ENCODE measurements at regions not wholly inside any gene's neighbourhood (a gene's known extent, or its start where the extent isn't known, plus 50 kb on each side); places are given as distances from the start of the nearest gene placed in this dataset.

DNA sequence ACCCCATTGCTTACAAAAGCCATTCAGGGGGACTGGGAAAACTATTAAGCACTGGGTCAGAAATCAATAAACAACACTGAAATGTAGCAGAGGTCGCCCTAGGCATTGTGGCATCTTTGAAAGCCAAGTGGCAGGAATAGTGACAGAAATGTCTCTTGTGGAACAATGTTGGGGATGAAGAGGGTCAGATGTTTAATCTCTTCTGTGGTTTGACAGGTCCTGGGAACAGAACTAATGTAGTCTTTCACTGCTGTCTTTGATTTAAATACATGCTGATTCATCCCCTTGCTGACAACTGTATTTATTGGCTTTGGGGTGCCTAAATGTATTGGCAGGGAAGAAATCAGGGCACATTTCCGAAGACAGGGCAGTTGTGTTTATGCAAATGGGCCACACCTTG is 194.8 kb downstream of the ATG4C start:
- Histone ChIP-seq H3K9me3 (peaks cover 0 to 2% (median 0%) of the 10 kb centered on the region in 11 donors), H3K4me1 (peaks cover 0 to 8% (median 0%) of the 10 kb centered on the region in 9 donors), H3K4me3 (no peak overlapping the region), H3K27me3 (no peaks in the 10 kb centered on the region), H3K36me3 (no peaks in the 10 kb centered on the region), H3K27ac (no peak overlapping the region)
- DNase-seq (no peak), ATAC-seq (no peak)
- 72 to 85% methylated on average over 2 of the region's 2 CpGs for WGBS, 2 donors
- intact Hi-C loops (cut with DNase I) = no loop called here
- TF ChIP-seq, protein P1, sequence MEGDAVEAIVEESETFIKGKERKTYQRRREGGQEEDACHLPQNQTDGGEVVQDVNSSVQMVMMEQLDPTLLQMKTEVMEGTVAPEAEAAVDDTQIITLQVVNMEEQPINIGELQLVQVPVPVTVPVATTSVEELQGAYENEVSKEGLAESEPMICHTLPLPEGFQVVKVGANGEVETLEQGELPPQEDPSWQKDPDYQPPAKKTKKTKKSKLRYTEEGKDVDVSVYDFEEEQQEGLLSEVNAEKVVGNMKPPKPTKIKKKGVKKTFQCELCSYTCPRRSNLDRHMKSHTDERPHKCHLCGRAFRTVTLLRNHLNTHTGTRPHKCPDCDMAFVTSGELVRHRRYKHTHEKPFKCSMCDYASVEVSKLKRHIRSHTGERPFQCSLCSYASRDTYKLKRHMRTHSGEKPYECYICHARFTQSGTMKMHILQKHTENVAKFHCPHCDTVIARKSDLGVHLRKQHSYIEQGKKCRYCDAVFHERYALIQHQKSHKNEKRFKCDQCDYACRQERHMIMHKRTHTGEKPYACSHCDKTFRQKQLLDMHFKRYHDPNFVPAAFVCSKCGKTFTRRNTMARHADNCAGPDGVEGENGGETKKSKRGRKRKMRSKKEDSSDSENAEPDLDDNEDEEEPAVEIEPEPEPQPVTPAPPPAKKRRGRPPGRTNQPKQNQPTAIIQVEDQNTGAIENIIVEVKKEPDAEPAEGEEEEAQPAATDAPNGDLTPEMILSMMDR (IDR thresholded peaks at IDR 0.05) = no peak

DNA sequence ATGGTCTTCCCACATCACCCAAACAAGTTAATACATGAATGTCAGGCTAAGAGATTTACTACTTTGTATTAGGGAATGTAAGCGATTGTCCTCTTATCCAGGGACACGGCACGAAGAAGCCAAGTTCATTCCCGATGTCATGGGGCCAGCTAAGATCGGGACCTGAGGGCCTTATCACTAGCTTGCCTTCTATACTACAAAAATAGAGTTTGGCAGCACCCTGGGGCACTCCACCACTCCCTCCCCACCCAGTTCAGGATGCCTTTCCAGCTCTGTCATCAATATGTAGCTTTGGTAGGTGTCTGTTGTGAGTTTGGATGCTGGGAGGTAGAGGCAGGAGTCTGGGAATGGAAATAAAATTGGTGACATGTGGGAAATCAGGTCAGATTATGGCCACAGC is 197.5 kb downstream of the ATG4C start:
- peak in 7 of 8 donors; percentile 49 to 97 (median 76) for ATAC-seq
- Histone ChIP-seq H3K9me3 (peaks cover 0 to 2% (median 0%) of the 10 kb centered on the region in 11 donors), H3K27me3 (no peaks in the 10 kb centered on the region), H3K4me1 (peaks cover 0 to 8% (median 0%) of the 10 kb centered on the region in 9 donors), H3K4me3 (no peak overlapping the region), H3K27ac (no peak overlapping the region), H3K36me3 (no peaks in the 10 kb centered on the region)
- WGBS, 2 donors = 52 to 71% methylated on average over 5 of the region's 5 CpGs
- DNase-seq = peak in 1 of 2 donors; percentile 20
- TF ChIP-seq, protein P1 (IDR thresholded peaks at IDR 0.05) = no peak
- intact Hi-C loops (cut with DNase I) = no loop called here

DNA sequence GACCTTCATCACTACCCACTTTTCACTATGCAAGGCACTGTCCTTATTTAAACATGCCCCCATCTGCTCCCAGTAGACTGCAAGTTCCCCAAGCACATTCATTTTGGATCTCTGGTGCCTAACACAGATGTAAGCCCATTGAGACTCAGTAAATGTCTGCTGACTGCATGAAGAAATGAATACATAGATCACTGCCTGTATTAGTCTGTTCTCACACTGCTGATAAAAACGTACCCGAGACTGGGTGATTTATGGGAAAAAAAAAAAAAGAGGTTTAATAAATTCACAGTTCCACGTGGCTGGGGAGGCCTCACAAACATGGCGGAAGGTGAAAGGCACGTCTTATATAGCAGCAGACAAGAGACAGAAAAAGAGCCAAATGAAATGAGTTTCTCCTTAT is 204.9 kb downstream of the ATG4C start:
- Histone ChIP-seq H3K27ac (no peak overlapping the region), H3K27me3 (peaks cover 0 to 9% (median 0%) of the 10 kb centered on the region in 7 donors), H3K36me3 (no peaks in the 10 kb centered on the region), H3K4me1 (no peaks in the 10 kb centered on the region), H3K9me3 (no peaks in the 10 kb centered on the region), H3K4me3 (no peak overlapping the region)
- intact Hi-C loops (cut with DNase I) = no loop called here
- TF ChIP-seq, protein P1 (IDR thresholded peaks at IDR 0.05) = no peak
- ATAC-seq (no peak), DNase-seq (no peak)
- WGBS, 2 donors = 78 to 89% methylated on average over 5 of the region's 5 CpGs

DNA sequence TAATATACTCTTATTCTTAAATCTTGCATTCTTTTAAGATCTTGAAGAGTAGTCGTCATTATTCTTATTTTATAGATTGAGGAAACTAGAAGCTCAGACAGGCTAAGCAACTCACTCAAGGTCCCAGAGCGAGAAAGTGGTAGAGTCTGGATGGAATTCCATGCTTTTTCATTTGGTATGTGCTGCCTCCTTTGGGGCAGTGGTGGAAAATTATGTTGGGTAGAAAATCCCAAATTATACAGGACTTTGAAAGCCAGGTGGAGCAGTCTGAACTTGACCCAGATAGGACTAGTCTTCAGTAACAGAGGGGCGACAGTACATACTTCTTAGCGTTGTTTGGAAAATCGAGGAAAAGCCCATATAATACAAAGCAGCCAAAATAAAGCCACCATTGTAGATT is 205.6 kb downstream of the ATG4C start:
- Histone ChIP-seq H3K4me1 (no peaks in the 10 kb centered on the region), H3K27ac (no peak overlapping the region), H3K36me3 (no peaks in the 10 kb centered on the region), H3K4me3 (no peak overlapping the region), H3K9me3 (no peaks in the 10 kb centered on the region), H3K27me3 (peaks cover 0 to 9% (median under 1%) of the 10 kb centered on the region in 7 donors)
- intact Hi-C loops (cut with DNase I) = no loop called here
- 85 to 86% methylated on average over 5 of the region's 5 CpGs for WGBS, 2 donors
- TF ChIP-seq, protein P1 (IDR thresholded peaks at IDR 0.05) = no peak
- ATAC-seq (no peak), DNase-seq (no peak)

All from heart right ventricle (tissue), 16 donors.